ENCODE measurements at regions not wholly inside any gene's neighbourhood (a gene's known extent, or its start where the extent isn't known, plus 50 kb on each side); places are given as distances from the start of the nearest gene placed in this dataset.

- TF ChIP-seq POLR2AphosphoS5 (IDR thresholded peaks at IDR 0.05), result no peak
- TF ChIP-seq, protein P1, sequence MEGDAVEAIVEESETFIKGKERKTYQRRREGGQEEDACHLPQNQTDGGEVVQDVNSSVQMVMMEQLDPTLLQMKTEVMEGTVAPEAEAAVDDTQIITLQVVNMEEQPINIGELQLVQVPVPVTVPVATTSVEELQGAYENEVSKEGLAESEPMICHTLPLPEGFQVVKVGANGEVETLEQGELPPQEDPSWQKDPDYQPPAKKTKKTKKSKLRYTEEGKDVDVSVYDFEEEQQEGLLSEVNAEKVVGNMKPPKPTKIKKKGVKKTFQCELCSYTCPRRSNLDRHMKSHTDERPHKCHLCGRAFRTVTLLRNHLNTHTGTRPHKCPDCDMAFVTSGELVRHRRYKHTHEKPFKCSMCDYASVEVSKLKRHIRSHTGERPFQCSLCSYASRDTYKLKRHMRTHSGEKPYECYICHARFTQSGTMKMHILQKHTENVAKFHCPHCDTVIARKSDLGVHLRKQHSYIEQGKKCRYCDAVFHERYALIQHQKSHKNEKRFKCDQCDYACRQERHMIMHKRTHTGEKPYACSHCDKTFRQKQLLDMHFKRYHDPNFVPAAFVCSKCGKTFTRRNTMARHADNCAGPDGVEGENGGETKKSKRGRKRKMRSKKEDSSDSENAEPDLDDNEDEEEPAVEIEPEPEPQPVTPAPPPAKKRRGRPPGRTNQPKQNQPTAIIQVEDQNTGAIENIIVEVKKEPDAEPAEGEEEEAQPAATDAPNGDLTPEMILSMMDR (IDR thresholded peaks at IDR 0.05), result no peak
These were observed 67.8 kb upstream of the MAP4K3 start for GRCh38 chr2:39504790-39505335.
